ENCODE measurements at regions not wholly inside any gene's neighbourhood (a gene's known extent, or its start where the extent isn't known, plus 50 kb on each side); places are given as distances from the start of the nearest gene placed in this dataset.

DNA sequence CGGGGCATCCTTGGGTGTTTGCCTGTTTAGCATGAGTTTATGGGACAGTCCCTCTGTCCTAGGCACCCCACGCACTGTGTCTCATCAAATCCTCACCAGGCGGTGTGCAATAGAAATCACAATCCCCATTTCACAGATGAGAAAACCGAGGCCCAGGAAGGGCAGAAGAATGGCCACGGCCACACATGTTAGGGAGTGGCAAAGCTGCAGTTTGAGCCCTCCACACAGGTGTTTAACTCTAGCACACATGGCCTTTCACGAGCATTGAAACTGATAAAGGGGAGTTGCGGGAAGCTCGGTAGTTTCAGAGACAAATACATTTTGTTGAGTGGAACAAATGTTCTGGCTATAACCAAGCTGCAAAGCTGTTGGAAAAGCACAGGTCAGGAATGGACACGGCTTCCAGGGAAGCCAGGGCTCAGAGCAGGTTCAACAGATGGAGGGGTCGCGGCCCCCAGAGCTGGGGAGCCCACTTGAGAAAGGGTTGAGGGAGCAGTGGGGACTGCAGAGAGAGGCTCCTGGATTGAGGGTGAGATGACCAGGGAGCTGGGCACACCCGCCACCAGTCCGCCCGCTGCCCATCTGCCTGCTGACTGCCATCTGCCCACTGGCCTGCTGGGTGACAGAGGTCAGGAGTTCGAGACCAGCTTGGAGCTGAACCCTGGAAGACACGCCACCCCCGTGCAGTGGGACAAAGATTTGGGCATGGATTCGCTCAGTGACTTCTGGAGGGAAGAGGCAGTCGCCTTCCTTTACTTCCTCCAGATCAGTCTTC lies 154.7 kb downstream of the URI1 start:
- TF ChIP-seq CTCF (IDR thresholded peaks at IDR 0.05; ENCODE audit: control extremely low read depth in 1 of 3, insufficient read depth in 1 of 3, low read depth in 1 of 3, low read length in 3 of 3) (no peak), CBX8 (IDR thresholded peaks at IDR 0.05; ENCODE audit: borderline replicate concordance, low read depth, low read length) (no peak), RBBP5 (IDR thresholded peaks at IDR 0.05; ENCODE audit: borderline replicate concordance, low read depth, low read length) (no peak), POLR2AphosphoS5 (IDR thresholded peaks at IDR 0.05; ENCODE audit: low read depth, low read length) (no peak), RFX5 (IDR thresholded peaks at IDR 0.05; ENCODE audit: borderline replicate concordance, low read depth, low read length) (no peak), POLR2A (IDR thresholded peaks at IDR 0.05; ENCODE audit: control extremely low read depth in 1 of 2, low read depth in 2 of 2, low read length in 2 of 2) (no peak), EZH2 (IDR thresholded peaks at IDR 0.05; ENCODE audit: low read depth, low read length, severe bottlenecking) (no peak), EP300 (IDR thresholded peaks at IDR 0.05; ENCODE audit: borderline replicate concordance in 1 of 2, low read depth in 2 of 2, low read length in 2 of 2) (no peak), KDM5A (IDR thresholded peaks at IDR 0.05; ENCODE audit: low read length) (no peak), CHD1 (IDR thresholded peaks at IDR 0.05; ENCODE audit: low read depth, low read length) (no peak), NRF1 (IDR thresholded peaks at IDR 0.05; ENCODE audit: low read depth, low read length) (no peak), MAFK (IDR thresholded peaks at IDR 0.05; ENCODE audit: low read depth, low read length) (no peak), RAD21 (IDR thresholded peaks at IDR 0.05 in 1 of 2, conservative IDR thresholded peaks at IDR 0.05 in 1 of 2; ENCODE audit: low read depth in 2 of 2, low read length in 2 of 2) (no peak)
- TF ChIP-seq, protein P1, sequence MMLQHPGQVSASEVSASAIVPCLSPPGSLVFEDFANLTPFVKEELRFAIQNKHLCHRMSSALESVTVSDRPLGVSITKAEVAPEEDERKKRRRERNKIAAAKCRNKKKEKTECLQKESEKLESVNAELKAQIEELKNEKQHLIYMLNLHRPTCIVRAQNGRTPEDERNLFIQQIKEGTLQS (IDR thresholded peaks at IDR 0.05; ENCODE audit: insufficient read depth, low read depth, low read length), result no peak

Data from H1 (cell line).